ENCODE measurements at regions not wholly inside any gene's neighbourhood (a gene's known extent, or its start where the extent isn't known, plus 50 kb on each side); places are given as distances from the start of the nearest gene placed in this dataset.

DNA sequence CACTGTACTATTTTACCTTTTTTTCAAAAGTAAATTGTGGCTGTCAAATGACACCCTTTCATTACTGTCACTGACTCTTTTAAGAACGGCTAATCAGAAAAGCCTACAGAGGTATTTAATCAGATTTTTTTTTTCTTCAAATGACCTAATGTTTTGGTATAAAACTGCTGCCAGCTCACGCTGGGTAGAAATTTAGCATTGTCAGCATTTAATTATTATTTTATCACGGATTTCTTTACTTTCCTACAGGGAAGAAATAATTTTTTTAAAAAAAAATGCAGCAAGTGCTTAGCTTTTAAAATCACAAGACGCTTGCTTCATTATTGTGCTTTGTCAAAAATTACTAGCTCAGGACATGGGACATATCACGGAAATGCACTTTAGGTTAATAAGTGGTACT is 149.1 kb upstream of the FOXN3 start:
- TF ChIP-seq, protein P1, sequence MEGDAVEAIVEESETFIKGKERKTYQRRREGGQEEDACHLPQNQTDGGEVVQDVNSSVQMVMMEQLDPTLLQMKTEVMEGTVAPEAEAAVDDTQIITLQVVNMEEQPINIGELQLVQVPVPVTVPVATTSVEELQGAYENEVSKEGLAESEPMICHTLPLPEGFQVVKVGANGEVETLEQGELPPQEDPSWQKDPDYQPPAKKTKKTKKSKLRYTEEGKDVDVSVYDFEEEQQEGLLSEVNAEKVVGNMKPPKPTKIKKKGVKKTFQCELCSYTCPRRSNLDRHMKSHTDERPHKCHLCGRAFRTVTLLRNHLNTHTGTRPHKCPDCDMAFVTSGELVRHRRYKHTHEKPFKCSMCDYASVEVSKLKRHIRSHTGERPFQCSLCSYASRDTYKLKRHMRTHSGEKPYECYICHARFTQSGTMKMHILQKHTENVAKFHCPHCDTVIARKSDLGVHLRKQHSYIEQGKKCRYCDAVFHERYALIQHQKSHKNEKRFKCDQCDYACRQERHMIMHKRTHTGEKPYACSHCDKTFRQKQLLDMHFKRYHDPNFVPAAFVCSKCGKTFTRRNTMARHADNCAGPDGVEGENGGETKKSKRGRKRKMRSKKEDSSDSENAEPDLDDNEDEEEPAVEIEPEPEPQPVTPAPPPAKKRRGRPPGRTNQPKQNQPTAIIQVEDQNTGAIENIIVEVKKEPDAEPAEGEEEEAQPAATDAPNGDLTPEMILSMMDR (conservative IDR thresholded peaks at IDR 0.05), result no peak
- Mint-ChIP-seq H3K4me1 (ENCODE audit: unreplicated experiment) (peaks cover 22% of the 10 kb centered on the region), H3K27me3 (no peaks in the 10 kb centered on the region), H3K9me3 (peaks cover 7% of the 10 kb centered on the region), H3K27ac (peak overlapping the region; percentile 67), H3K36me3 (peaks cover 14% of the 10 kb centered on the region), H3K4me3 (no peak overlapping the region)
- DNase-seq (ENCODE audit: extremely low spot score, unreplicated experiment), result no peak

DNA sequence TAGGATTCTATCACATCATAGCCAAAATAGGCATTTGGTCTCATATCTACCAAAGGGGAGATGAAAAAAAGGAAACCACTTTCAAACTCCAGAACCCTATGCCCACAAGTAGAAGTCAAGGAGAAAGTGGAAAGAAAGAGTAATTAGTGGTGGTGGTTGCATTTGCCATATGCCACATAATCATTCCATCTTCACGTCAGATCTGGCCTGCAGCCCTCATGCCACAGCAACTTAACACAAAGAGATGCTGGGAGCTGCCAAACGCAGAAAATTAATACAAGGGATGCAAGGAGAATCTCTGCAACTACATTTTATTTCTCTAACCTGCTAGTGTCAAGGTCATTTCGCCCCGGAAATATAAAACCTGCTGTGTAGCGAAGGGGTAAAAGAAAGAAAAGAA is 148.6 kb upstream of the FOXN3 start:
- Mint-ChIP-seq H3K27me3 (no peaks in the 10 kb centered on the region), H3K27ac (peak overlapping the region; percentile 67), H3K4me1 (ENCODE audit: unreplicated experiment) (peaks cover 22% of the 10 kb centered on the region), H3K9me3 (peaks cover 9% of the 10 kb centered on the region), H3K36me3 (peaks cover 17% of the 10 kb centered on the region), H3K4me3 (no peak overlapping the region)
- no peak for DNase-seq (ENCODE audit: extremely low spot score, unreplicated experiment)
- TF ChIP-seq, protein P1 (conservative IDR thresholded peaks at IDR 0.05), result no peak

DNA sequence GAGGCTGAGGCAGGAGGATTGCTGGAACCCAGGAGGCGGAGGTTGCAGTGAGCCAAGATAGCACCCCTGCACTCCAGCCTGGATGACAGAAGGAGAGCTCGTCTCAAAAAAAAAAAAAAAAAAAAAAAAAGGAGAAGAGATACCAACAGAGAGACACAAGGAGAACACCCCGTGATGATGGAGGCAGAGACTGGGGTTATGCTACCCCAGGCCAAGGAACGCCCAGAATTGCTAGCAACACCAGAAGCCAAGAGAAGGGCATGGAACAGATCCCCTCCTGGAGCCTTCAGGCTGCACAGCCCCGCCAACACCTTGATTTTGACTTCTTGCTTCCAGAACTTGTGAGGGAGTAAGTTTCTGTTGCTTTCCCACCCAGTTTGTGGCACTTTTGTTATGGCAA is 148.0 kb upstream of the FOXN3 start:
- Mint-ChIP-seq H3K27me3 (no peaks in the 10 kb centered on the region), H3K36me3 (peaks cover 20% of the 10 kb centered on the region), H3K4me3 (no peak overlapping the region), H3K27ac (no peak overlapping the region), H3K9me3 (peaks cover 11% of the 10 kb centered on the region), H3K4me1 (ENCODE audit: unreplicated experiment) (peaks cover 22% of the 10 kb centered on the region)
- TF ChIP-seq, protein P1 (conservative IDR thresholded peaks at IDR 0.05), result no peak
- no peak for DNase-seq (ENCODE audit: extremely low spot score, unreplicated experiment)

DNA sequence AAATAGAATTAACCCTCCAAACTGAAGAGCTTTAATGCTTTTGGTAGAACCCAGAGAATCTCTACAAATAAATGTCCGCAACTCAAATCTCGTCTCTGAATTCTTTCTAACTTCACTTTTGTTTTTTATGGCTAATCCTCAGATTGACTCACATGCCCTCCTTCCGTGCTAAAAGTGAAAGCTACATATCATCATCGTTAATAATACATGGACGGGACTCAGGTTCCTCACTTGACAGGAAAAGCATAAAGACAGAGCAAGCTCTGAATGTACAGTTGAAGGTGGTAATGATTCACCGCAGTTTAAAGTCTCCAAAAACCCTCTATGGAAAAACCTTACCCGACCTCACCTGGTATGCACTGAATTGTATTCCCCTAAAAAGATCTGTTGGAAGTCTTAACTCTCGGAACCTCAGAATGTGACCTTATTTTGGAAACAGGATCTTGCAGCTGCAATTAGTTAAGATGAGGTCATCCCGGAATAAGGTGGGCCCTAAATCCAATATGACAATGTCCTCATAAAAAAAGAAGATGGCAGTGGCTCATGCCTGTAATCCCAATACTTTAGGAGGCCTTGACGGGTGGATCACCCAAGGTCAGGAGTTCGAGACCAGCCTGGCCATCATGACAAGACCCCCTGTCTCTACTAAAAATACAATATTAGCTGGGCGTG is 147.4 kb upstream of the FOXN3 start:
- no peak for DNase-seq (ENCODE audit: extremely low spot score, unreplicated experiment)
- no peaks in the 10 kb centered on the region for H3K27me3 Mint-ChIP-seq
- no peak overlapping the region for H3K4me3 Mint-ChIP-seq
- H3K36me3 Mint-ChIP-seq, result peaks cover 18% of the 10 kb centered on the region
- H3K4me1 Mint-ChIP-seq (ENCODE audit: unreplicated experiment), result peaks cover 22% of the 10 kb centered on the region
- no peak overlapping the region for H3K27ac Mint-ChIP-seq
- H3K9me3 Mint-ChIP-seq, result peaks cover 11% of the 10 kb centered on the region
- TF ChIP-seq, protein P1 (conservative IDR thresholded peaks at IDR 0.05), result no peak

DNA sequence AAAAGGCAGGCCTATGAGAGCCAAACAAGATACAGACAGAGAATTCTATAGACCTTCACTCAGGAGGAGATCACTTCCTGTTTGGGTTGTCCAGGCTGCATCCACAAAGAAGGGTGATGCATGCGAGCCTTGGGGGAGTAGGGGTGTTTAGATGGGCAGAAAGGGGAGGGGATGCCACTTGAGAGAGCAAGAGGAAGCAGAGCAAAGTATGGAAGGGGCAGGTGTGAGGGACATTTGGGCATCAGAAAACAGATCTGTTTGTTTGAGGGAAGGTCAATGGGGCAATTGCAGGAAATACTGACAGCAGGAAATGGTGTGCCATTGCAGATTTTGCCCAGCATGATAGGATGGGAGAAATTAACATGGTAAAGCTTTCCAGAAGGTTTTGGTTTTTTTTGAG is 146.4 kb upstream of the FOXN3 start:
- Mint-ChIP-seq H3K27ac (no peak overlapping the region), H3K4me3 (no peak overlapping the region), H3K4me1 (ENCODE audit: unreplicated experiment) (peaks cover 22% of the 10 kb centered on the region), H3K9me3 (peaks cover 10% of the 10 kb centered on the region), H3K27me3 (no peaks in the 10 kb centered on the region), H3K36me3 (peaks cover 16% of the 10 kb centered on the region)
- no peak for DNase-seq (ENCODE audit: extremely low spot score, unreplicated experiment)
- TF ChIP-seq, protein P1 (conservative IDR thresholded peaks at IDR 0.05), result no peak
